Ishikawa (cell line): ENCODE measurements at regions not wholly inside any gene's neighbourhood (a gene's known extent, or its start where the extent isn't known, plus 50 kb on each side); places are given as distances from the start of the nearest gene placed in this dataset.

Source experiments
- EP300 ChIP-seq: IDR thresholded peaks from 2 replicates; pipeline ENCODE4 v1.6.1; 2012; ENCODE audit warnings: borderline replicate concordance
- MAX ChIP-seq: IDR thresholded peaks from 2 replicates; pipeline ENCODE4 v1.6.1; 2012
- REST ChIP-seq: IDR thresholded peaks from 2 replicates; pipeline ENCODE4 v1.6.1; 2012; ENCODE audit warnings: low read depth, mild to moderate bottlenecking
- TCF12 ChIP-seq: IDR thresholded peaks from 2 replicates; pipeline ENCODE4 v1.6.1; 2012; ENCODE audit warnings: low read depth
- YY1 ChIP-seq: IDR thresholded peaks from 2 replicates; pipeline ENCODE4 v1.6.1; 2012; ENCODE audit warnings: low read depth
- TF ChIP-seq, protein P1 (sequence below): IDR thresholded peaks from 2 replicates; pipeline ENCODE4 v1.6.1; 2012

DNA sequence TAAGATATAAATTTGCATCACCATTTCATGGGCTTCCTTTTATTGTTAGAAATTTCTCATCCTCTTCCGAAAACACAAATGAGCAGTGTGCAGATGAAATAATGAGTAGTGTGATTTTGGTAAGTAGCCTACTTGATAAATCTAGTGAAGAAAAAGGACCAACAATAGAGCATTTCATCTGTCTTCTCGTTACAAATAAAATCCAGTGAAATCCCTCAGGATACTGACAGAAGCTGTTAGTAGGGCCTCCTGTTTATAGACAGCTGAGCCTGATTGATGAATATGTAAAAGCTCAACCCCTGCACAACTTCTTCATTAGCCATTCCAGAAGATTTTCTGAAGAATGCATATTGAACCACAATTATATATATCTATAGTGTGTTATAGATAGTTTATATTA is 363.7 kb upstream of the EPHA6 start:
- TF ChIP-seq, protein P1, sequence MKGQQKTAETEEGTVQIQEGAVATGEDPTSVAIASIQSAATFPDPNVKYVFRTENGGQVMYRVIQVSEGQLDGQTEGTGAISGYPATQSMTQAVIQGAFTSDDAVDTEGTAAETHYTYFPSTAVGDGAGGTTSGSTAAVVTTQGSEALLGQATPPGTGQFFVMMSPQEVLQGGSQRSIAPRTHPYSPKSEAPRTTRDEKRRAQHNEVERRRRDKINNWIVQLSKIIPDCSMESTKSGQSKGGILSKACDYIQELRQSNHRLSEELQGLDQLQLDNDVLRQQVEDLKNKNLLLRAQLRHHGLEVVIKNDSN = no peak
- TF ChIP-seq TCF12 = no peak
- no peak for TF ChIP-seq MAX
- no peak for TF ChIP-seq EP300
- no peak for TF ChIP-seq YY1
- no peak for TF ChIP-seq REST
